Neuronal stem cell (in vitro differentiated cells): ENCODE measurements at regions not wholly inside any gene's neighbourhood (a gene's known extent, or its start where the extent isn't known, plus 50 kb on each side); places are given as distances from the start of the nearest gene placed in this dataset.

ENCODE experiments used
- DNase-seq: peaks from one replicate; pipeline ENCODE4 v3.0.0-alpha.2; 2013; ENCODE audit warnings: low spot score
- H2AFZ ChIP-seq: one replicate; pipeline ENCODE4 v1.6.1; 2013; ENCODE audit warnings: mild to moderate bottlenecking, low read length, inconsistent platforms
- H2AK5ac ChIP-seq: 2 replicates; pipeline ENCODE4 v1.6.1; 2013; ENCODE audit warnings: low read depth, mild to moderate bottlenecking, inconsistent platforms, low read length, moderate library complexity, mixed read lengths
- H2BK120ac ChIP-seq: 2 replicates; pipeline ENCODE4 v1.6.1; 2013; ENCODE audit warnings: low read depth, mild to moderate bottlenecking, inconsistent platforms, low read length, moderate library complexity, mixed read lengths
- H2BK12ac ChIP-seq: one replicate; pipeline ENCODE4 v1.6.1; 2013; ENCODE audit warnings: low read length, inconsistent platforms
- H2BK15ac ChIP-seq: 2 replicates; pipeline ENCODE4 v1.6.1; 2013; ENCODE audit warnings: mild to moderate bottlenecking, low read length, inconsistent platforms, mixed read lengths
- H2BK5ac ChIP-seq: one replicate; pipeline ENCODE4 v1.6.1; 2013; ENCODE audit warnings: inconsistent platforms, mild to moderate bottlenecking, low read length, moderate library complexity
- H3K14ac ChIP-seq: one replicate; pipeline ENCODE4 v1.6.1; 2013; ENCODE audit warnings: low read length, inconsistent platforms
- H3K18ac ChIP-seq: 2 replicates; pipeline ENCODE4 v1.6.1; 2013; ENCODE audit warnings: low read length, inconsistent platforms
- H3K23ac ChIP-seq: 2 replicates; pipeline ENCODE4 v1.6.1; 2013; ENCODE audit warnings: low read depth, mild to moderate bottlenecking, mixed read lengths, low read length, inconsistent platforms; ENCODE audit not compliant: poor library complexity
- H3K27ac ChIP-seq: replicated peaks from 3 replicates; pipeline ENCODE4 v1.5.1; 2013; ENCODE audit warnings: low read length, inconsistent platforms
- H3K27me3 ChIP-seq, 3 experiments: 2 replicates each; pipeline ENCODE4 v1.6.1; 2013; ENCODE audit warnings: low read length in 3 of 3, mild to moderate bottlenecking in 2 of 3, inconsistent platforms in 1 of 3, low read depth in 1 of 3, mixed read lengths in 1 of 3, moderate library complexity in 1 of 3; ENCODE audit not compliant: control insufficient read depth in 3 of 3, insufficient read depth in 3 of 3
- H3K36me3 ChIP-seq, 2 donors: replicated peaks in 1 of 2; 2 replicates each; pipeline ENCODE4 v1.6.1; 2013; ENCODE audit warnings: low read length in 2 of 2; ENCODE audit not compliant: control insufficient read depth in 2 of 2, insufficient read depth in 2 of 2
- H3K4ac ChIP-seq: 2 replicates; pipeline ENCODE4 v1.6.1; 2013; ENCODE audit warnings: inconsistent platforms, mild to moderate bottlenecking, low read length, moderate library complexity
- H3K4me1 ChIP-seq, 2 donors: 1 replicate in 1 of 2; 2 replicates in 1 of 2; pipeline ENCODE4 v1.6.1; 2013; ENCODE audit warnings: low read length in 2 of 2, low read depth in 1 of 2; ENCODE audit not compliant: control insufficient read depth in 2 of 2, insufficient read depth in 1 of 2
- H3K4me2 ChIP-seq: one replicate; pipeline ENCODE4 v1.6.1; 2013; ENCODE audit warnings: mild to moderate bottlenecking, low read length, inconsistent platforms; ENCODE audit not compliant: insufficient read depth, poor library complexity, severe bottlenecking
- H3K4me3 ChIP-seq, 2 donors: 2 replicates each; pipeline ENCODE4 v1.5.1; 2013; ENCODE audit warnings: low read length in 2 of 2, mild to moderate bottlenecking in 2 of 2, inconsistent platforms in 1 of 2, moderate library complexity in 1 of 2
- H3K79me1 ChIP-seq: one replicate; pipeline ENCODE4 v1.6.1; 2013; ENCODE audit warnings: low read depth, mild to moderate bottlenecking, inconsistent platforms, low read length, moderate library complexity
- H3K9ac ChIP-seq: one replicate; pipeline ENCODE4 v1.6.1; 2013; ENCODE audit warnings: mild to moderate bottlenecking, low read depth, low read length, inconsistent platforms; ENCODE audit not compliant: poor library complexity
- H3K9me3 ChIP-seq, 2 donors: replicated peaks in 1 of 2; 2 replicates each; pipeline versions ENCODE3 to v1.6.1; 2013; ENCODE audit warnings: low read length in 2 of 2, mild to moderate bottlenecking in 2 of 2, inconsistent platforms in 1 of 2, low read depth in 1 of 2, mixed read lengths in 1 of 2, moderate library complexity in 1 of 2; ENCODE audit not compliant: control insufficient read depth in 2 of 2, insufficient read depth in 1 of 2
- H4K8ac ChIP-seq: one replicate; pipeline ENCODE4 v1.6.1; 2013; ENCODE audit warnings: low read depth, mild to moderate bottlenecking, inconsistent platforms, low read length, moderate library complexity
- H4K91ac ChIP-seq: one replicate; pipeline ENCODE4 v1.6.1; 2013; ENCODE audit warnings: low read length, low read depth, mild to moderate bottlenecking, inconsistent platforms; ENCODE audit not compliant: poor library complexity
- WGBS, 2 donors: extraction: QIAGEN DNeasy Blood & Tissue Kit; methylation state at CpG; one replicate each; pipeline ENCODE4 v1.1.7; 2013; ENCODE audit warnings: missing lambda C conversion rate in 2 of 2, mixed read lengths in 1 of 2; ENCODE audit not compliant: insufficient read length in 2 of 2, insufficient replicate concordance in 1 of 2; ENCODE audit errors: extremely low coverage in 2 of 2; 5-methylcytosine and 5-hydroxymethylcytosine counted together

- H3K14ac ChIP-seq = no peak overlapping the region
- no peak overlapping the region for H2BK15ac ChIP-seq
- H2BK120ac ChIP-seq = no peak overlapping the region
- H3K4me2 ChIP-seq = no peak overlapping the region
- H3K79me1 ChIP-seq = no peaks in the 10 kb centered on the region
- H3K4me1 ChIP-seq = peaks cover 0 to 2% of the 10 kb centered on the region in 2 donors
- no peak overlapping the region for H3K18ac ChIP-seq
- no peak for DNase-seq
- H3K36me3 ChIP-seq = no peaks in the 10 kb centered on the region
- WGBS, 2 donors = no CpG with 5 or more reads among the region's 7 CpGs
- no peak overlapping the region for H3K9ac ChIP-seq
- no peak overlapping the region for H2BK12ac ChIP-seq
- no peak overlapping the region for H3K23ac ChIP-seq
- no peak overlapping the region for H3K4ac ChIP-seq
- H3K27me3 ChIP-seq = peaks cover 0 to 13% (median 0%) of the 10 kb centered on the region in 3 experiments
- H3K27ac ChIP-seq = no peak overlapping the region
- H2AFZ ChIP-seq = no peak overlapping the region
- H2AK5ac ChIP-seq = peak overlapping the region; percentile 25
- H3K9me3 ChIP-seq = no peaks in the 10 kb centered on the region
- H4K8ac ChIP-seq = no peak overlapping the region
- no peak overlapping the region for H4K91ac ChIP-seq
- no peak overlapping the region for H2BK5ac ChIP-seq
- H3K4me3 ChIP-seq = no peak overlapping the region
These were observed 142.7 kb upstream of the IGF1R start for GRCh38 chr15:98505611-98506031.

- Histone ChIP-seq H3K4me1 (peaks cover 0 to 2% of the 10 kb centered on the region in 2 donors), H3K79me1 (no peaks in the 10 kb centered on the region), H3K27ac (no peak overlapping the region), H3K23ac (no peak overlapping the region), H3K9ac (no peak overlapping the region), H4K91ac (no peak overlapping the region), H3K4me2 (no peak overlapping the region), H3K9me3 (no peaks in the 10 kb centered on the region), H3K27me3 (peaks cover 0 to 13% (median 0%) of the 10 kb centered on the region in 3 experiments), H2BK5ac (no peak overlapping the region), H2BK12ac (no peak overlapping the region), H2BK15ac (no peak overlapping the region), H3K4me3 (no peak overlapping the region), H3K4ac (no peak overlapping the region), H4K8ac (no peak overlapping the region), H3K14ac (no peak overlapping the region), H2BK120ac (no peak overlapping the region), H3K36me3 (no peaks in the 10 kb centered on the region), H2AK5ac (no peak overlapping the region), H2AFZ (no peak overlapping the region), H3K18ac (no peak overlapping the region)
- no peak for DNase-seq
- WGBS, 2 donors = no CpG with 5 or more reads among the region's 7 CpGs
These were observed 142.2 kb upstream of the IGF1R start for GRCh38 chr15:98506172-98506571.

GRCh38 chr15:98506711-98507110 lies 141.6 kb upstream of the IGF1R start:
- Histone ChIP-seq H2AK5ac (no peak overlapping the region), H3K9me3 (no peaks in the 10 kb centered on the region), H2BK12ac (no peak overlapping the region), H3K18ac (no peak overlapping the region), H3K27ac (no peak overlapping the region), H2BK120ac (no peak overlapping the region), H4K8ac (no peak overlapping the region), H2BK5ac (no peak overlapping the region), H3K23ac (no peak overlapping the region), H3K4me1 (peaks cover 0 to 2% of the 10 kb centered on the region in 2 donors), H3K36me3 (no peaks in the 10 kb centered on the region), H3K4ac (no peak overlapping the region), H3K14ac (peak overlapping the region; percentile 63), H3K9ac (no peak overlapping the region), H3K4me3 (no peak overlapping the region), H2AFZ (no peak overlapping the region), H3K4me2 (no peak overlapping the region), H2BK15ac (no peak overlapping the region), H3K79me1 (no peaks in the 10 kb centered on the region), H4K91ac (no peak overlapping the region), H3K27me3 (peaks cover 0 to 13% (median 0%) of the 10 kb centered on the region in 3 experiments)
- WGBS, 2 donors = no CpG with 5 or more reads among the region's 7 CpGs
- no peak for DNase-seq

- Histone ChIP-seq H3K4me2 (no peak overlapping the region), H2BK120ac (no peak overlapping the region), H3K23ac (no peak overlapping the region), H3K79me1 (no peaks in the 10 kb centered on the region), H3K4ac (no peak overlapping the region), H3K14ac (no peak overlapping the region), H4K8ac (no peak overlapping the region), H2BK15ac (no peak overlapping the region), H3K4me3 (no peak overlapping the region), H3K9me3 (no peaks in the 10 kb centered on the region), H2BK5ac (no peak overlapping the region), H3K9ac (no peak overlapping the region), H2BK12ac (no peak overlapping the region), H3K27me3 (peaks cover 0 to 8% (median 0%) of the 10 kb centered on the region in 3 experiments), H2AFZ (no peak overlapping the region), H3K27ac (no peak overlapping the region), H2AK5ac (no peak overlapping the region), H4K91ac (no peak overlapping the region), H3K18ac (no peak overlapping the region), H3K4me1 (no peaks in the 10 kb centered on the region), H3K36me3 (no peaks in the 10 kb centered on the region)
- DNase-seq = no peak
- no CpG with 5 or more reads among the region's 7 CpGs for WGBS, 2 donors
These were observed 134.8 kb upstream of the IGF1R start for GRCh38 chr15:98513428-98513986.
